Activated CD4-positive, alpha-beta T cell treated with anti-CD3 and anti-CD28 coated beads for 36 hours (primary cell): ENCODE measurements at regions not wholly inside any gene's neighbourhood (a gene's known extent, or its start where the extent isn't known, plus 50 kb on each side); places are given as distances from the start of the nearest gene placed in this dataset.
A peak's percentile ranks its signal among the peaks of the same experiment; 100 is the strongest.
"Not testable (repeated sequence)": the region's sequence is repeated elsewhere in the genome, so short reads cannot be mapped to it uniquely, and the experiment has no call there.

Source experiments
- ATAC-seq: fragments of 200-7000 bp; cut with Tn5 transposase; one replicate; pipeline ENCODE4 v1.10.0; 2021; ENCODE audit warnings: mild to moderate bottlenecking, moderate library complexity
- CTCF ChIA-PET: fragments of 350-600 bp; sonication (Branson Sonifier 250); formaldehyde crosslinking; loops from one replicate; lab custom pipeline; 2021; ENCODE audit warnings: antibody characterized with exemption; lab: Charles Lee
- POLR2A ChIA-PET: fragments of 350-600 bp; sonication (Branson Sonifier 250); formaldehyde crosslinking; loops from one replicate; lab custom pipeline; 2021; ENCODE audit warnings: antibody characterized with exemption, inconsistent platforms; lab: Charles Lee
- DNase-seq: peaks from one replicate; pipeline ENCODE4 v3.0.0-alpha.2; 2020
- H3K27ac Mint-ChIP-seq: one replicate; pipeline ENCODE4 v1.8.0; 2021; ENCODE audit warnings: mixed read lengths
- H3K27me3 Mint-ChIP-seq: one replicate; pipeline ENCODE4 v1.8.0; 2021; ENCODE audit warnings: mixed read lengths
- H3K36me3 Mint-ChIP-seq: one replicate; pipeline ENCODE4 v1.8.0; 2021; ENCODE audit warnings: low read depth, mixed read lengths
- H3K4me1 Mint-ChIP-seq: one replicate; pipeline ENCODE4 v1.8.0; 2021; ENCODE audit warnings: mixed read lengths
- H3K4me3 Mint-ChIP-seq: one replicate; pipeline ENCODE4 v1.8.0; 2021; ENCODE audit warnings: mild to moderate bottlenecking, moderate library complexity, mixed read lengths
- H3K9me3 Mint-ChIP-seq: one replicate; pipeline ENCODE4 v1.8.0; 2021; ENCODE audit warnings: low read depth, mixed read lengths
- intact Hi-C, 2 experiments: fragments of 100-400 bp; cut with DNase I in 1 of 2; cut with micrococcal nuclease in 1 of 2; formaldehyde crosslinking; loops; one replicate each; pipeline versions ENCODE4 v1.14.2 to v1.15.1; 2022 to 2024; cut with DNase I, micrococcal nuclease

DNA sequence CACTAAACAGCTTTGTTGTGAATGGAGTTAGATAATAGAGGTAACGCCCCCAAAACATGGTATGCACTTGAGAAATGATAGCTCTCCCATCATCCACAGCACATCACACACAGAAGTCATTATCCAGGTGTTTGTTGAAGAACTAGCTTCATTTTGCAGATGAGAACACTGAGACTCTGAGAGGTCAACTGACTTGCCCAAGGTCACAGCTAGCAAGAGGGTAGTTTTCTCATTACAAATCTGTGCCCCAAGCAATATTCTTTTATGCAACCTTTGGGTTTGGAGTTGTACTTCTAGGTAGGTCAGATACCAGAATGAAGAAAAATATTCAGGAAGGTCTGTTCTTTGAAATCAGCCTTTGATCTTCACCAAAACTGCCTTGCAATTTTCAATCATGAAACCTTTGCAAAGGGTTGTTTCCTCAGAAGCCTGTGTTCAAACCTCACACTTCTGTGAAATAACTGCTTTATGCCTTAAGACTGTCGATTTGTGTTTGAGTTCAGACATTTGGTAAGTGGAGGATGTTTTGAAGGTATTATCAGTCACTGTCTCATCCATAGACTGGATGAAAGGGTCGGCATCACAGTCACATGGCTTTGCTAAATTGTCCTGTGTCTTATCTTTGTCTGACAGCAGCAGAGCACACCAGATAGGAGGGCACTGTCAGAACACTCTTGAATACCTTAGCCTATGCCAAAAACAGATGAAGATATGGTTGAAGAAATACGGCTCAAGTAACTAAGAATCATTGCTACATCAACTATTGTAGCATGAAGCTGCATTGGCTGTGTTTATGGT lies 233.2 kb upstream of the BTG1 start:
- peaks cover 43% of the 10 kb centered on the region for H3K4me1 Mint-ChIP-seq
- ChIA-PET CTCF (interaction anchor here (0.5 to 0.6 kb wide), 2 partner anchors 219 to 230 kb away, joined by 3 read pairs; no protein-coding TSS in a partner anchor), POLR2A (no interaction called here)
- H3K27me3 Mint-ChIP-seq, result no peaks in the 10 kb centered on the region
- intact Hi-C loops, result no loop called here
- H3K36me3 Mint-ChIP-seq, result no peaks in the 10 kb centered on the region
- peak; percentile 74 for ATAC-seq
- no peak for DNase-seq
- H3K4me3 Mint-ChIP-seq, result no peak overlapping the region
- H3K27ac Mint-ChIP-seq, result peak overlapping the region; percentile 35
- no peaks in the 10 kb centered on the region for H3K9me3 Mint-ChIP-seq

DNA sequence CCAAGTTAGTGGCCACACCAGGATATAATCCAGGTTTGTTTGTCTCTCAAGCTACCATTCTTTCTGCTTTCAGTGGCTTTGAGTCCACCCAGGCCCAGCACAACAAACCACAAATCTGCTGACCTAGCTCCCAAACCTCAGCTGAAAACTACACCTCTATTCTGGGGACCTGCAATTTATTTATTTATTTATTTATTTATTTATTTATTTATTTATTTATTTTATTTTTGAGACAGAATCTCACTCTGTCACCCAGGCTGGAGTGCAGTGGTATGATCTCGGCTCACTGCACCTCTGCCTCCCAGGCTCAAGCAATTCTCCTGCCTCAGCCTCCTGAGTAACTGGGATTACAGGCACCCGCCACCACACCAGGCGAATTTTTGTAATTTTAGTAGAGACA lies 229.9 kb upstream of the BTG1 start:
- H3K27ac Mint-ChIP-seq, H3K27me3 Mint-ChIP-seq, H3K4me3 Mint-ChIP-seq, H3K36me3 Mint-ChIP-seq, ATAC-seq, intact Hi-C loops, POLR2A ChIA-PET, H3K9me3 Mint-ChIP-seq, DNase-seq: not testable (repeated sequence)
- CTCF ChIA-PET, result interaction anchor here (0.8 kb wide), 1 partner anchor 18 kb away, joined by 3 read pairs; no protein-coding TSS in a partner anchor
- peaks cover 39% of the 10 kb centered on the region for H3K4me1 Mint-ChIP-seq

DNA sequence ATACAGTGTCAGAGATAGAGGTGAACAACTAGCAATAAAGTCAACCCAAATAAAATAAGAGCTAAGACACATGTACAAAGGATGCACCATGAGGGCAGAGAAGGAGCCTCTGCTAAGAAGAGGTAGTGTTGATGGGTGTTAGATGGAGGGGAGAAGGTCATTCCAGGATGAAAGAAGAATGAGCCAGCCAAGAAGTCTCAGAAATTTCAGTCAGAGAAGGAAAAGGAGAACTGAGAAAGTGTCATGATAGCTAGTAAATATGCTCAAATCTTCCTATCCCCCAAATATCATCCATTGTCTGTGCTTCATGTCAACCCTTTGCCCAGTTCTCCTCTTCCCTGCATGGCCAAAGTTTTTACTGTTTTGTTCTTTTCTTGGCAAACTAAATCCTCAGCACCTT lies 225.2 kb upstream of the BTG1 start:
- Mint-ChIP-seq H3K4me3 (no peak overlapping the region), H3K36me3 (peaks cover 3% of the 10 kb centered on the region), H3K27me3 (no peaks in the 10 kb centered on the region), H3K27ac (no peak overlapping the region), H3K4me1 (peaks cover 23% of the 10 kb centered on the region), H3K9me3 (peaks cover 3% of the 10 kb centered on the region)
- no peak for DNase-seq
- intact Hi-C loops, result no loop called here
- no peak for ATAC-seq
- CTCF ChIA-PET, result no interaction called here
- POLR2A ChIA-PET, result no interaction called here

DNA sequence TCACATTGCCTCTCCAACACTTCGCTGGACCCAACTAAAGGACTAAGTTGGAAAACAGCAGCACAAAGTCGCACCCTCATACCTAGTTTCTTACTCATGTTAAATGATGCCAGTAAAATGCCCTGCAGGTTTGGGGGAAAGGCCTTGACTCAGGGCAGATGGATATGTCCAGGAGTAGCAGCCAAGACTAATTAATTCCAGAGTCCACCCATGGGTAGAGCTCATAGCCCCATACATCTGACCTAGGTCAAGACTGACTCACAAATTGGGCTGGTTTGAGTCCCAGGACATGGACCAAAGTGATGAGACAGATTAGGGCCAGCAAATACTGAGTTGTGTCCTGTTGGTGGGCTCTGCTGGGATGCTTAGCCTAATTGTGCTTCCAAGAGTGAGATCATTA lies 224.0 kb upstream of the BTG1 start:
- DNase-seq (no peak), ATAC-seq (no peak)
- Mint-ChIP-seq H3K27me3 (no peaks in the 10 kb centered on the region), H3K4me3 (no peak overlapping the region), H3K9me3 (peaks cover 3% of the 10 kb centered on the region), H3K36me3 (peaks cover 3% of the 10 kb centered on the region), H3K27ac (no peak overlapping the region), H3K4me1 (peaks cover 29% of the 10 kb centered on the region)
- intact Hi-C loops, result no loop called here
- POLR2A ChIA-PET, result no interaction called here
- CTCF ChIA-PET, result interaction anchor here (0.6 kb wide), 1 partner anchor 100 kb away, joined by 4 read pairs; no protein-coding TSS in a partner anchor

DNA sequence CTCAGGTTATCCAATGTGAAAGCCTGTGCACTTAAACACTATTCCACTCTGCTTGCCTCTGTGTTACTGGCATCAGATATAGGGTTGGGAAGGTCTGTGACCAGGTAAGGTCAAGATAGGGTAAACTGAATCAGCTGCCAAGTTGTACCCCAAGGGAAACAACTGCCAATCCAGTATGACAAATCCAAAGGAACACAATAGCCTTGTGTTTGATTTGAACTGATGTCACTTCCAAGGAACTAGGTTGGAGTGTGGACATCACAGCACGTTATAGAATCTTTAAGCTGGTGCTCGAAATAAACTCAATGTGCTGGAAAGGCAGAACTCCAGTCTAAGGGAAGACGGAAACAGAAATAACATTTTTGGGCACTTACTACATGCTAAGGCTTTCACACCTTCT lies 223.4 kb upstream of the BTG1 start:
- Mint-ChIP-seq H3K27ac (no peak overlapping the region), H3K9me3 (peaks cover 3% of the 10 kb centered on the region), H3K4me1 (peaks cover 27% of the 10 kb centered on the region), H3K27me3 (no peaks in the 10 kb centered on the region), H3K4me3 (no peak overlapping the region), H3K36me3 (peaks cover 3% of the 10 kb centered on the region)
- ATAC-seq (no peak), DNase-seq (no peak)
- CTCF ChIA-PET, result interaction anchor here (0.6 to 0.8 kb wide), 2 partner anchors 60 to 100 kb away, joined by 3 to 4 read pairs; no protein-coding TSS in a partner anchor
- POLR2A ChIA-PET, result interaction anchor here (0.5 kb wide), 1 partner anchor 250 kb away, joined by 3 read pairs; no protein-coding TSS in a partner anchor
- intact Hi-C loops, result no loop called here

DNA sequence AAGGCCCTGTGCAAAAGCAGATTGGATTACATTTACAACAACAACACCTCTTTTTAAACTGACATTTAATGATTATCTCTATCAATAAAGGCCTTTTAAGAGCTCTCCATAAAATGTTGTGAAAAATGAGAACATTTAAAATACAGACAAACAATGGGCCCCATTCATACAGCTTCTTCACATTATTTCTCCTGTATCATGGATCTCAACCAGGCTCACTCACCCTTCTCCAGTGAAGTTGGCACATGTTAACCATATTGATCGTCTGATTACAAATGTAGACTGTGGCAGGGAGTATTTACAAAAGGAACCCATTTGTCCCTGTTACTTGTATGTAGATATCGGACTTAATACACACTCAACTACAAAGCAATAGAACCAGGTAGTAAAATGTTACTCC lies 220.2 kb upstream of the BTG1 start:
- Mint-ChIP-seq H3K9me3 (peaks cover 11% of the 10 kb centered on the region), H3K4me3 (no peak overlapping the region), H3K4me1 (peaks cover 49% of the 10 kb centered on the region), H3K27me3 (no peaks in the 10 kb centered on the region), H3K36me3 (peaks cover 21% of the 10 kb centered on the region), H3K27ac (no peak overlapping the region)
- POLR2A ChIA-PET, result no interaction called here
- intact Hi-C loops, result no loop called here
- ATAC-seq, result no peak
- no peak for DNase-seq
- CTCF ChIA-PET, result no interaction called here

DNA sequence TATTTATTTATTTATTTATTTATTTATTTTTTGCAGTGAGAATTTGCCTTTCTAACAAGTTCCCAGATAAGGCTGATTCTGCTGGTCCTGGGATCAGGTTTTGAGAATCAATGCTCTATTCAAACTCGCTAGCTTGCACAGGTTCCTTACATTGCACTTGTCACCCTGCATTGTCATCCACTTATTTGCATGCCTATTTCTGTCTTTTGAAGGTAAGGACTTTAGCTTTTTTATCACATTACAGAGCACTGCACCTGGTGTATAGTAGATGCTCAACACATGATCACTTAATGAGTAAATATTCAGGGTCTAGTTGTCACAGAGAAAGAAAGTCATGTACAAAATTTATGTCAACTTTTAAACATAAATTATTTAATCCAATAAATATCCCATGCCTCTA lies 219.7 kb upstream of the BTG1 start:
- no peak overlapping the region for H3K27ac Mint-ChIP-seq
- H3K36me3 Mint-ChIP-seq, result peaks cover 26% of the 10 kb centered on the region
- peaks cover 16% of the 10 kb centered on the region for H3K9me3 Mint-ChIP-seq
- peaks cover 49% of the 10 kb centered on the region for H3K4me1 Mint-ChIP-seq
- H3K27me3 Mint-ChIP-seq, result no peaks in the 10 kb centered on the region
- ATAC-seq, result no peak
- intact Hi-C loops, result no loop called here
- H3K4me3 Mint-ChIP-seq, result no peak overlapping the region
- DNase-seq, result no peak
- POLR2A ChIA-PET, result no interaction called here
- CTCF ChIA-PET, result interaction anchor here (0.6 kb wide), 1 partner anchor 44 kb away, joined by 3 read pairs; no protein-coding TSS in a partner anchor

DNA sequence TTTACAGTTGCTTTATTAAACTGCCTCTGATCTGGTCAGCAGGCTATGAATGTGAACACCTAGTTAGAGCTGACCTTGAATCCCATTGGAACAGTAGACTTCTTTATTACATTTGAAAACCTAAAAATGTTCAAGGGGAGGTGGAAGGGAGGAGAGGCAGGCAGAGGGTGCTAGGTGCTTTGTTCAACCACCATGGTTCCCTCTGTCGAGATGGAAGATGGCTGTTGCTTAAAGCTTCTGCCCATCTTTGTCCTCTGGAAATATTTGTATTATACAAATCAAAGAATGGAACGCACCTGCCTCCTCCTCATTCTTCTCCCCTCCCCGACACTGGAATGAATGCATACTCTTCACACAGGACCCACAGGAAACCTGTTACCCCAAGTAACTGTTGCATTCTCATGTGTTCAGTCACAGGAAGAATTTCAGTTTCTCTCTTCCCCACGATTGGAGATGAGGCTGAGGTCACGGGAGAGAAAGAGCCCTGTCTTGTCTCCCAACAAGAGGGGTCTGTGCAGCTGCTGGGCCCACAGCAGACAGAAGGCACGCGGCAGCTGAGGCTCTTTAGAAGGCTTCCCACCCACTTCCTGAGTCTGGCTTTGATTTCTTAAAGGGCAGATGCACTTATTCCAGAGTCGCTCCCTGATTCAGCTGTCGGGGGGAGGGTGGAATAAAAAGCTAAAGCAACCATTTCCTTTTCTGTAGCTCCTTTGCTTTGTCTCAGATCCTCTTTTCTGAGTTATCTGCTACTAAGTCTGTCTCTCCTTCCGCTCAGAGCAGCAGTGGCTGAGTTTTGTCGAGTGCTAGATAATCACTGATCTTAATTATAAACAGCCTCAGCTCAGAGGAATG lies 217.9 kb upstream of the BTG1 start:
- H3K4me1 Mint-ChIP-seq, result peaks cover 62% of the 10 kb centered on the region
- ChIA-PET POLR2A (interaction anchor here (0.7 to 1.8 kb wide), 3 partner anchors 35 to 218 kb away, joined by 3 to 6 read pairs (median 5); partner anchors contain the start of gene BTG1), CTCF (interaction anchor here (0.5 to 1.8 kb wide), 10 partner anchors 9 to 349 kb away, joined by 3 to 11 read pairs (median 4); partner anchors contain the start of gene BTG1)
- peaks cover 25% of the 10 kb centered on the region for H3K9me3 Mint-ChIP-seq
- ATAC-seq (peak; percentile 57), DNase-seq (peak; percentile 52)
- H3K27ac Mint-ChIP-seq, result peak overlapping the region; percentile 81
- no peaks in the 10 kb centered on the region for H3K27me3 Mint-ChIP-seq
- peaks cover 29% of the 10 kb centered on the region for H3K36me3 Mint-ChIP-seq
- intact Hi-C loops, result loop anchor here in 1 of 2 experiments (1.0 kb wide), 1 partner anchor 42 kb away; no protein-coding TSS in a partner anchor
- H3K4me3 Mint-ChIP-seq, result peak overlapping the region; percentile 62

DNA sequence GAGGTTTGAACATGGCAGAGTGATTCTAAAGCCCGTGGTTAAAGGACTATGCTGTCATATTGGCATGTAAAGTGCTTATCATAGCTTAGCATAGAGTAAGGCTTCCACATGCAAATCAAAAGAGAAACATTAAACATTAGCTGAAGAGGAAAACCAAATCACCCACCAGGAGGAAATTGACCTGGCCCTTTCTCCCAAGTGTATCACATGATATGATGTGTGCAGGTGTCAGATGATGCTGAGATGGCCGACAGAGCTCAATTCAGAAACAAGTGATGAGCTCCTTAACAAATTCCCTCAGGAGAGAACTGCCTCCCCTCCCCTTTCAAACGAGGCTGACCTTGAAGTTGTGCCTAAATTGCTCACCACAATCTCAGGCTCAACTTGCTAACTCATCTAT lies 217.1 kb upstream of the BTG1 start:
- intact Hi-C loops, result loop anchor here in 1 of 2 experiments (1.0 kb wide), 2 partner anchors 43 to 143 kb away; no protein-coding TSS in a partner anchor
- no peaks in the 10 kb centered on the region for H3K27me3 Mint-ChIP-seq
- peaks cover 62% of the 10 kb centered on the region for H3K4me1 Mint-ChIP-seq
- ChIA-PET CTCF (interaction anchor here (0.7 to 1.7 kb wide), 8 partner anchors 8 to 1055 kb away, joined by 3 to 11 read pairs (median 4); partner anchors contain the start of gene BTG1), POLR2A (interaction anchor here (0.7 to 1.8 kb wide), 3 partner anchors 36 to 217 kb away, joined by 3 to 6 read pairs (median 5); partner anchors contain the start of gene BTG1)
- peaks cover 27% of the 10 kb centered on the region for H3K9me3 Mint-ChIP-seq
- H3K4me3 Mint-ChIP-seq, result peak overlapping the region; percentile 62
- H3K27ac Mint-ChIP-seq, result peak overlapping the region; percentile 81
- H3K36me3 Mint-ChIP-seq, result peaks cover 33% of the 10 kb centered on the region
- DNase-seq (no peak), ATAC-seq (peak; percentile 17)

DNA sequence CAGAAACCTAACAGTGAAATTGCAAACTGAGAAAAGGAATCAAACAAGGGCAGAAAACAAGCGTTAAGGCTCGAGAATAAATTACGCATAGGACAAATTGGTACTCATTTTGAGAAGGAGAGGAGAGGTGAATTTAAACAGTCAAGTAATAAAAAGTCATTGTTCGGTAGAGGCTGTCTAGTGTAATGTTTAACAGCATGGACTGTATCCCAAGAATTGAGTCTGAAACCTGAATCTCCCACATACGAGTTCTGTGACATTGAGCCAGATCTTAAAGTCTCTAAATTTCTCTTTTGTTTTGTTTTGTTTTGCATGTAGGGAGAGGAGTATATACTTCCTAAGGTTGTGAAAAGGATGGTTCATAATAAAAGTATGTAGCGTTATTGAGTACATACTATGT lies 216.5 kb upstream of the BTG1 start:
- ATAC-seq (no peak), DNase-seq (no peak)
- intact Hi-C loops, result loop anchor here in 1 of 2 experiments (1.0 kb wide), 1 partner anchor 143 kb away; no protein-coding TSS in a partner anchor
- CTCF ChIA-PET, result interaction anchor here (0.8 to 1.7 kb wide), 5 partner anchors 8 to 1056 kb away, joined by 3 to 11 read pairs (median 4); no protein-coding TSS in a partner anchor
- Mint-ChIP-seq H3K27ac (no peak overlapping the region), H3K36me3 (peaks cover 35% of the 10 kb centered on the region), H3K4me1 (peaks cover 62% of the 10 kb centered on the region), H3K9me3 (peaks cover 33% of the 10 kb centered on the region), H3K27me3 (no peaks in the 10 kb centered on the region), H3K4me3 (no peak overlapping the region)
- POLR2A ChIA-PET, result no interaction called here

DNA sequence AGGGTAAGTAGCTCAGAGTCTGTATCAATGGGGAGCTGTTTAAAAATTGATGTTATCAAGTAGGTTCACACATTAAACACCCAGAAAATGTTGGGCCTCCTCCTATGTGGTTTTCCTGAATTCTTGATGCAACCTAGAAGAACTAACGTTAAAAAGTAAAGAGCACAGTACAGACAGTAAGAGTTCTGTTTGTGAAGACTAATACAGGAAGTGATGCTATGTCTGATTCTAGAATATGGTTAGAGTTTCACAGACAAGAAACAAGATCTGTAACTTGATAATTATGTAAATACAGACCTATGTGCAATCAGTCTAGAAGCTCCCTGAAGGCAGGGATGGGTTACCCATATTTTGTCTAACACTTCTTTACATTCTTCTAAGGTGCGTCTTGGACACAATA lies 214.9 kb upstream of the BTG1 start:
- POLR2A ChIA-PET, result no interaction called here
- peaks cover 36% of the 10 kb centered on the region for H3K9me3 Mint-ChIP-seq

More for the DNA sequence above, 214.9 kb upstream of the BTG1 start:
- intact Hi-C loops, result no loop called here
- Mint-ChIP-seq H3K27ac (peak overlapping the region; percentile 72), H3K4me3 (no peak overlapping the region), H3K27me3 (no peaks in the 10 kb centered on the region), H3K4me1 (peaks cover 64% of the 10 kb centered on the region), H3K36me3 (peaks cover 32% of the 10 kb centered on the region)
- ATAC-seq, result peak; percentile 33
- CTCF ChIA-PET, result interaction anchor here (2.0 kb wide), 1 partner anchor 47 kb away, joined by 5 read pairs; no protein-coding TSS in a partner anchor
- DNase-seq, result no peak
